ENCODE measurements at regions not wholly inside any gene's neighbourhood (a gene's known extent, or its start where the extent isn't known, plus 50 kb on each side); places are given as distances from the start of the nearest gene placed in this dataset.

- no peaks in the 10 kb centered on the region for H3K9me3 ChIP-seq
- intact Hi-C loops (cut with DNase I; ENCODE audit: low total_unique reads) (no loop called here), in situ Hi-C loops (cut with MboI; ENCODE audit: low pct_ligation_motif_present in 1 of 4, low pct_unique_long_range_greater_than_20kb in 1 of 4, low sequenced_read_pairs in 3 of 4) (no loop called here)
- no peak overlapping the region for H3K27ac ChIP-seq
- no peaks in the 10 kb centered on the region for H3K27me3 ChIP-seq
- no peak for TF ChIP-seq CTCF (IDR thresholded peaks at IDR 0.05)
- TF ChIP-seq POLR2AphosphoS5 (IDR thresholded peaks at IDR 0.05) = no peak
- TF ChIP-seq POLR2A (IDR thresholded peaks at IDR 0.05) = no peak
- no peak for TF ChIP-seq EP300 (IDR thresholded peaks at IDR 0.05; ENCODE audit: low read depth)
- no peak for DNase-seq
- H3K36me3 ChIP-seq = no peaks in the 10 kb centered on the region
- no peak overlapping the region for H3K4me3 ChIP-seq
- no peaks in the 10 kb centered on the region for H3K4me1 ChIP-seq
Observed at GRCh38 chr6:163992056-163992455, 577.5 kb downstream of the QKI start.

GRCh38 chr6:163991321-163991720 lies 576.8 kb downstream of the QKI start:
- H3K27me3 ChIP-seq = no peaks in the 10 kb centered on the region
- no peaks in the 10 kb centered on the region for H3K4me1 ChIP-seq
- 68 to 70% methylated on average over 4 of the region's 4 CpGs for WGBS, 2 donors (ENCODE audit: low coverage in 1 of 2)
- intact Hi-C loops (cut with DNase I; ENCODE audit: low total_unique reads) (no loop called here), in situ Hi-C loops (cut with MboI; ENCODE audit: low pct_ligation_motif_present in 1 of 4, low pct_unique_long_range_greater_than_20kb in 1 of 4, low sequenced_read_pairs in 3 of 4) (no loop called here)
- no peak overlapping the region for H3K27ac ChIP-seq
- TF ChIP-seq POLR2A (IDR thresholded peaks at IDR 0.05) (no peak), POLR2AphosphoS5 (IDR thresholded peaks at IDR 0.05) (no peak), CTCF (IDR thresholded peaks at IDR 0.05) (no peak), EP300 (IDR thresholded peaks at IDR 0.05; ENCODE audit: low read depth) (no peak)
- no peaks in the 10 kb centered on the region for H3K36me3 ChIP-seq
- DNase-seq = no peak
- no peak overlapping the region for H3K4me3 ChIP-seq
- no peaks in the 10 kb centered on the region for H3K9me3 ChIP-seq

- H3K4me3 ChIP-seq = no peak overlapping the region
- WGBS, 2 donors (ENCODE audit: low coverage in 1 of 2) = 80% methylated on average over 1 to 5 of the region's 5 CpGs
- H3K27me3 ChIP-seq = no peaks in the 10 kb centered on the region
- in situ Hi-C loops (cut with MboI; ENCODE audit: low pct_ligation_motif_present in 1 of 4, low pct_unique_long_range_greater_than_20kb in 1 of 4, low sequenced_read_pairs in 3 of 4) (no loop called here), intact Hi-C loops (cut with DNase I; ENCODE audit: low total_unique reads) (no loop called here)
- no peaks in the 10 kb centered on the region for H3K36me3 ChIP-seq
- DNase-seq = no peak
- H3K9me3 ChIP-seq = no peaks in the 10 kb centered on the region
- H3K4me1 ChIP-seq = no peaks in the 10 kb centered on the region
- TF ChIP-seq CTCF (IDR thresholded peaks at IDR 0.05) = no peak
- no peak for TF ChIP-seq EP300 (IDR thresholded peaks at IDR 0.05; ENCODE audit: low read depth)
- TF ChIP-seq POLR2A (IDR thresholded peaks at IDR 0.05) = no peak
- no peak for TF ChIP-seq POLR2AphosphoS5 (IDR thresholded peaks at IDR 0.05)
- H3K27ac ChIP-seq = no peak overlapping the region
Observed at GRCh38 chr6:163986313-163986712, 571.8 kb downstream of the QKI start.

- no peaks in the 10 kb centered on the region for H3K27me3 ChIP-seq
- 57 to 62% methylated on average over 4 to 11 of the region's 11 CpGs for WGBS, 2 donors (ENCODE audit: low coverage in 1 of 2)
- no peaks in the 10 kb centered on the region for H3K4me1 ChIP-seq
- intact Hi-C loops (cut with DNase I; ENCODE audit: low total_unique reads) (no loop called here), in situ Hi-C loops (cut with MboI; ENCODE audit: low pct_ligation_motif_present in 1 of 4, low pct_unique_long_range_greater_than_20kb in 1 of 4, low sequenced_read_pairs in 3 of 4) (no loop called here)
- no peak overlapping the region for H3K4me3 ChIP-seq
- H3K9me3 ChIP-seq = no peaks in the 10 kb centered on the region
- no peak for DNase-seq
- TF ChIP-seq CTCF (IDR thresholded peaks at IDR 0.05) (no peak), POLR2AphosphoS5 (IDR thresholded peaks at IDR 0.05) (no peak), EP300 (IDR thresholded peaks at IDR 0.05; ENCODE audit: low read depth) (no peak), POLR2A (IDR thresholded peaks at IDR 0.05) (no peak)
- H3K27ac ChIP-seq = no peak overlapping the region
- no peaks in the 10 kb centered on the region for H3K36me3 ChIP-seq
Observed at GRCh38 chr6:163985710-163986109, 571.2 kb downstream of the QKI start.
